A549 (cell line): ENCODE measurements at regions not wholly inside any gene's neighbourhood (a gene's known extent, or its start where the extent isn't known, plus 50 kb on each side); places are given as distances from the start of the nearest gene placed in this dataset.

Source experiments
- ATAC-seq, 2 experiments: fragments of 200-7000 bp in 1 of 2; fragments of >200 bp in 1 of 2; cut with Nextera tagmentation in 1 of 2; cut with Tn5 transposase in 1 of 2; 3 replicates each; pipeline versions ENCODE4 v1.8.0 to v1.9.1; 2018 to 2020; ENCODE audit warnings: mild to moderate bottlenecking in 1 of 2, moderate library complexity in 1 of 2
- CTCF ChIA-PET: fragments of 300-600 bp; sonication (Branson Sonifier 250); formaldehyde crosslinking; extraction: SDS; loops from one replicate; lab custom pipeline; 2021; ENCODE audit warnings: antibody characterized with exemption, inconsistent platforms; lab: Yijun Ruan, JAX
- POLR2A ChIA-PET: fragments of 350-600 bp; formaldehyde crosslinking; extraction: SDS; loops from one replicate; lab custom pipeline; 2021; ENCODE audit warnings: antibody characterized with exemption, inconsistent platforms; lab: Yijun Ruan, JAX
- DNase-seq, 2 experiments: peaks; one replicate each; pipeline versions ENCODE4 v3.0.0 to v3.0.0-alpha.2; 2011 to 2016; ENCODE audit warnings: low read depth in 1 of 2, low spot score in 1 of 2
- FAIRE-seq: peaks from 2 replicates; lab custom pipeline; 2011; peaks lifted over from hg19 to GRCh38; lab: Jason Lieb, UNC
- H3K27ac ChIP-seq, 2 experiments: fragments of >200 bp; sonication (Bioruptor Twin); formaldehyde crosslinking; 3 replicates each; pipeline ENCODE4 v1.5.1; 2016 to 2017
- H3K4me1 ChIP-seq: fragments of >200 bp; sonication (Bioruptor Twin); formaldehyde crosslinking; 3 replicates; pipeline ENCODE4 v1.6.1; 2016
- H3K4me2 ChIP-seq: fragments of >200 bp; sonication (Bioruptor Twin); formaldehyde crosslinking; 3 replicates; pipeline ENCODE4 v1.6.1; 2016
- H3K4me3 ChIP-seq: fragments of >200 bp; sonication (Bioruptor Twin); formaldehyde crosslinking; 3 replicates; pipeline ENCODE4 v1.5.1; 2016
- H3K9me3 ChIP-seq: fragments of >200 bp; sonication (Bioruptor Twin); formaldehyde crosslinking; 3 replicates; pipeline ENCODE4 v1.6.1; 2016
- CEBPB ChIP-seq, 2 experiments: fragments of >200 bp in 1 of 2; sonication (Bioruptor Twin) in 1 of 2; formaldehyde crosslinking in 1 of 2; IDR thresholded peaks; 2 replicates each; pipeline ENCODE4 v1.6.1; 2012 to 2016
- CHD2 ChIP-seq: fragments of 150-350 bp; IDR thresholded peaks from 2 replicates; pipeline ENCODE4 v1.6.1; 2014; ENCODE audit warnings: low read length; ENCODE audit not compliant: partially characterized antibody
- EHF ChIP-seq: fragments of 250-450 bp; sonication (Bioruptor Pico); IDR thresholded peaks from 2 replicates; pipeline ENCODE4 v1.5.0; 2020; ENCODE audit warnings: mild to moderate bottlenecking
- FOSL2 ChIP-seq, 2 experiments: fragments of 450-650 bp in 1 of 2; fragments of >200 bp in 1 of 2; sonication (Bioruptor Twin) in 1 of 2; formaldehyde crosslinking; IDR thresholded peaks; 2 replicates each; pipeline versions ENCODE4 v1.5.0 to v1.6.1; 2016 to 2020; ENCODE audit warnings: mild to moderate bottlenecking in 1 of 2, moderate library complexity in 1 of 2
- GATA3 ChIP-seq: IDR thresholded peaks from 2 replicates; pipeline ENCODE4 v1.6.1; 2012; ENCODE audit warnings: borderline replicate concordance
- HEYL ChIP-seq: fragments of 250-450 bp; sonication (Bioruptor Pico); IDR thresholded peaks from 2 replicates; pipeline ENCODE4 v1.8.0; 2021; ENCODE audit warnings: mild to moderate bottlenecking, moderate library complexity
- HOXA7 ChIP-seq: fragments of 250-450 bp; sonication (Bioruptor Pico); IDR thresholded peaks from 2 replicates; pipeline ENCODE4 v1.5.0; 2020; ENCODE audit warnings: mild to moderate bottlenecking, moderate library complexity
- JUN ChIP-seq, 2 experiments: fragments of >200 bp; sonication (Bioruptor Twin); formaldehyde crosslinking; IDR thresholded peaks; 2 replicates in 1 of 2; 3 replicates in 1 of 2; pipeline ENCODE4 v1.6.1; 2016 to 2017
- KDM1A ChIP-seq: fragments of 200-600 bp; sonication (generic); IDR thresholded peaks from 2 replicates; pipeline ENCODE4 v1.6.1; 2016; ENCODE audit warnings: low read depth, mild to moderate bottlenecking
- MAFK ChIP-seq: fragments of 450-650 bp; IDR thresholded peaks from 2 replicates; pipeline ENCODE4 v1.6.1; 2014; ENCODE audit not compliant: partially characterized antibody
- MYC ChIP-seq: IDR thresholded peaks from 2 replicates; pipeline ENCODE4 v1.6.1; 2012; ENCODE audit warnings: mild to moderate bottlenecking, inconsistent platforms, low read length, improper control_type of control experiment, borderline replicate concordance
- PHF8 ChIP-seq: fragments of 200-600 bp; sonication (generic); IDR thresholded peaks from 2 replicates; pipeline ENCODE4 v1.6.1; 2016; ENCODE audit warnings: low read depth, mild to moderate bottlenecking, antibody characterized with exemption, moderate library complexity, borderline replicate concordance
- RARB ChIP-seq: fragments of 250-450 bp; sonication (Bioruptor Pico); IDR thresholded peaks from 2 replicates; pipeline ENCODE4 v1.8.0; 2021; ENCODE audit warnings: mild to moderate bottlenecking, moderate library complexity
- RFX5 ChIP-seq: fragments of 450-650 bp; IDR thresholded peaks from 2 replicates; pipeline ENCODE4 v1.7.1; 2014; ENCODE audit warnings: antibody characterized with exemption, mild to moderate bottlenecking, moderate library complexity
- RNF2 ChIP-seq: fragments of 200-600 bp; sonication (generic); IDR thresholded peaks from 2 replicates; pipeline ENCODE4 v1.6.1; 2016; ENCODE audit warnings: low read depth, mild to moderate bottlenecking, antibody characterized with exemption, moderate library complexity, borderline replicate concordance
- SREBF2 ChIP-seq: fragments of 450-650 bp; IDR thresholded peaks from 2 replicates; pipeline ENCODE4 v1.6.1; 2014; ENCODE audit warnings: mild to moderate bottlenecking, moderate library complexity
- TFCP2L1 ChIP-seq: fragments of 250-450 bp; sonication (Bioruptor Pico); IDR thresholded peaks from 2 replicates; pipeline ENCODE4 v1.5.0; 2021; ENCODE audit warnings: mild to moderate bottlenecking
- ZFP36 ChIP-seq: fragments of 450-650 bp; IDR thresholded peaks from 2 replicates; pipeline ENCODE4 v1.6.1; 2014; ENCODE audit warnings: borderline replicate concordance; ENCODE audit not compliant: partially characterized antibody
- ZNF302 ChIP-seq: fragments of 250-450 bp; sonication (Bioruptor Pico); IDR thresholded peaks from 2 replicates; pipeline ENCODE4 v1.9.0; 2021; ENCODE audit warnings: inconsistent platforms, mild to moderate bottlenecking, moderate library complexity
- WGBS: methylation state at CpG from one replicate; pipeline ENCODE4 v1.1.6; 2017; ENCODE audit errors: missing lambda C conversion rate; 5-methylcytosine and 5-hydroxymethylcytosine counted together
- TF ChIP-seq, protein P1 (sequence below): fragments of 450-650 bp; IDR thresholded peaks from 2 replicates; pipeline ENCODE4 v1.6.1; 2014; ENCODE audit warnings: antibody characterized with exemption
- TF ChIP-seq, protein P2 (sequence below): IDR thresholded peaks from 2 replicates; pipeline ENCODE4 v1.6.1; 2012
- TF ChIP-seq, protein P3 (sequence below): fragments of >200 bp; sonication (Bioruptor Twin); formaldehyde crosslinking; IDR thresholded peaks from 2 replicates; pipeline ENCODE4 v1.6.1; 2016

DNA sequence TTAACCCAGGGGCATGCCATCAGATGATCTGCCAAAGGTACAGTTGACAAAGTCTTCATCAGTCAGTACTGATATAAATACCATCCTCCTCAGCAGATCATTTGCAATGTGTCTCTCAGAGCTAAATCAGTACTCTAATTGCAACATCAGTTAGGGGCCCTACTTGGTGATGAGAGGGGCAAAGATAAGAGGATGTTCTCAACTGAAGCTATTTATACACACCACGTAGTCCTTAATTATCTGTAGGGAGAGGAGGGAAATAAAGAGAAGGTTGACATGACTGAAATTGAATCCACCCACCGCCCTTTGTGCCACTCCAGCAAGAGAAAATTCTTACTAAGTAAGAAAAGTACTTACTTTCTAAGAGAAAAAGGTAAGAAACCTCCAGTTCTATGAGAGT lies 157.8 kb upstream of the NUDT4 start (continued):
- TF ChIP-seq, protein P1, sequence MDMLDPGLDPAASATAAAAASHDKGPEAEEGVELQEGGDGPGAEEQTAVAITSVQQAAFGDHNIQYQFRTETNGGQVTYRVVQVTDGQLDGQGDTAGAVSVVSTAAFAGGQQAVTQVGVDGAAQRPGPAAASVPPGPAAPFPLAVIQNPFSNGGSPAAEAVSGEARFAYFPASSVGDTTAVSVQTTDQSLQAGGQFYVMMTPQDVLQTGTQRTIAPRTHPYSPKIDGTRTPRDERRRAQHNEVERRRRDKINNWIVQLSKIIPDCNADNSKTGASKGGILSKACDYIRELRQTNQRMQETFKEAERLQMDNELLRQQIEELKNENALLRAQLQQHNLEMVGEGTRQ, result no peak
- TF ChIP-seq HOXA7 (CRISPR knock-in tag), result no peak

DNA sequence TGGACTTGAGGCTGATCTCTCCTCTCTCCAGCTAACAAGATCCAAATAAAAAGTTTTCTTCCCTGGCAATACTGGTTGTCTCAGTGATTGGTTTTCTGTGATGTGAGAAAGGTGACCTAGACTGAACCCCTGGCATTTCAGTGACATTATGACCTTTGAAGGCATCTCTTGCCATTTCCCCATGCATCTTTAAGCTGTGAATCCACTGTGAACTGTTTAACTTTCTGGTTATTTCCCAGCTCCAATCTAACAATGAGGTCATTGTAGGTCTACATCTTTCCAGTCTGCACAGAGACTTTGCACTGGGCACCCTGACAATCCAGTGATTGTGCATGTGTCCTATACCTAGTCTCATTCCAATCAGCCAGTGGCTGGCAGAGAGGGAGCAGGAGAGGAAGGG lies 155.9 kb upstream of the NUDT4 start:
- DNase-seq (no peak), FAIRE-seq (no peak), ATAC-seq (no peak)
- no peaks in the 10 kb centered on the region for H3K4me1 ChIP-seq
- H3K4me2 ChIP-seq, result no peak overlapping the region
- ChIA-PET CTCF (interaction anchor here (1.1 kb wide), 1 partner anchor 83 kb away, joined by 3 read pairs; no protein-coding TSS in a partner anchor), POLR2A (no interaction called here)
- H3K27ac ChIP-seq, result no peak overlapping the region
- H3K9me3 ChIP-seq, result no peaks in the 10 kb centered on the region
- TF ChIP-seq KDM1A, result no peak
- no peak overlapping the region for H3K4me3 ChIP-seq

DNA sequence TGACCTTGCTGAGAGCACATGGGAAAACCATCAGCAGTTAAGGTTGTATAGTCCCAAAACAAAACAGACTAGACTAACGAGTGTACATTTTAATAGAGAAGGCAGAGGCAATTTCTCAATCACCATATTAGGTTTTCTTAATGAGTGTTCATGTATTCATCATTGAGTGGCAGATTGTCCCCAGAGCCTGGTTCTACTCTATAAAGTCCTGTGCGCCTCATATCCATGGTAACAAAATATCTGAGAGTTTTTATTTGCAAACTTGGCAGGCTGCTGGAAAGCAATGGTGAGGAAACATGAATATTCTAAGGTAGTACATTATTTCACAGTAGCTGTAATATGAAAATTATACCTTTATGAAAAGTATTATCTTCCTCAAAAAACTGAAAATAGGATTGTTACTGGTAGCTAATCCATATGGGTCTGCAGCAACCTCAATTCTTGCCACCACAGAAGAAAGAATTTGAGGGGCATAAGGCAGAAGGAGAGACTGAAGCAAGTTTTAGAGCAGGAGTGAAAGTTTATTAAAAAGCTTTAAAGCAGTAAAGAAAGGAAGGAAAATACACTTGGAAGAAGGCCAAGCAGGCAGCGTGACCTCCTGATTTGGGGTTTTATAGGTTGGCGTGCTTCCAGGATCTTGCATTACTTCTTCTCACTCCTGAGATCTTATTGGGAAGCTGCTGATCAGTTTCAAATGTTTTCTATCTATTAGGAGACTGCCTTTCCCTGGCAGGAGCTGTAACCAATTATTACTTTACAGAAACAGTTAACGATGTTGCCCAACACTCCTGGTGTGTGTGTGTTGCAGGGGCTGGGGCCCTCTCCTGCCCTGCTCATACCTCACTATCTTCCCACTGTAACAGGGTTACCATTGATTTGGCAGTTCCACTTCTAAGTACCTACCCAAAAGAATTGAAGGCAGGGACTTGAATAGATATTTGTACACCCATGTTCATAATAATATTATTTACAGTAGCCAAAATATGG lies 154.0 kb upstream of the NUDT4 start:
- H3K4me2 ChIP-seq, result no peak overlapping the region
- no peak for TF ChIP-seq PHF8
- TF ChIP-seq JUN (IDR thresholded peaks at IDR 0.05), result no peak
- no peak for TF ChIP-seq EHF (CRISPR knock-in tag)
- TF ChIP-seq, protein P2, sequence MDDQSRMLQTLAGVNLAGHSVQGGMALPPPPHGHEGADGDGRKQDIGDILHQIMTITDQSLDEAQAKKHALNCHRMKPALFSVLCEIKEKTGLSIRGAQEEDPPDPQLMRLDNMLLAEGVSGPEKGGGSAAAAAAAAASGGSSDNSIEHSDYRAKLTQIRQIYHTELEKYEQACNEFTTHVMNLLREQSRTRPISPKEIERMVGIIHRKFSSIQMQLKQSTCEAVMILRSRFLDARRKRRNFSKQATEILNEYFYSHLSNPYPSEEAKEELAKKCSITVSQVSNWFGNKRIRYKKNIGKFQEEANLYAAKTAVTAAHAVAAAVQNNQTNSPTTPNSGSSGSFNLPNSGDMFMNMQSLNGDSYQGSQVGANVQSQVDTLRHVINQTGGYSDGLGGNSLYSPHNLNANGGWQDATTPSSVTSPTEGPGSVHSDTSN, result no peak
- TF ChIP-seq RFX5, result no peak
- TF ChIP-seq HEYL (CRISPR knock-in tag), result no peak
- no peak for TF ChIP-seq TFCP2L1
- no peak for TF ChIP-seq CHD2
- TF ChIP-seq CEBPB (IDR thresholded peaks at IDR 0.05), result no peak
- TF ChIP-seq RARB, result no peak
- TF ChIP-seq GATA3, result no peak
- TF ChIP-seq, protein P3, sequence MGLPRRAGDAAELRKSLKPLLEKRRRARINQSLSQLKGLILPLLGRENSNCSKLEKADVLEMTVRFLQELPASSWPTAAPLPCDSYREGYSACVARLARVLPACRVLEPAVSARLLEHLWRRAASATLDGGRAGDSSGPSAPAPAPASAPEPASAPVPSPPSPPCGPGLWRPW, result no peak
- no peak for TF ChIP-seq ZNF302 (CRISPR knock-in tag)
- no peak for TF ChIP-seq MYC
- TF ChIP-seq SREBF2, result no peak
- no peak for TF ChIP-seq RNF2
- TF ChIP-seq ZFP36, result no peak
- no peak for TF ChIP-seq FOSL2 (IDR thresholded peaks at IDR 0.05)
- no peak for TF ChIP-seq FOSL2 (CRISPR knock-in tag; IDR thresholded peaks at IDR 0.05)
- TF ChIP-seq MAFK, result no peak
- no peak overlapping the region for H3K27ac ChIP-seq
- FAIRE-seq (no peak), ATAC-seq (no peak), DNase-seq (no peak)
- no peak overlapping the region for H3K4me3 ChIP-seq
- CTCF ChIA-PET, result interaction anchor here (0.9 kb wide), 1 partner anchor 12 kb away, joined by 3 read pairs; no protein-coding TSS in a partner anchor
- H3K9me3 ChIP-seq, result no peaks in the 10 kb centered on the region
- POLR2A ChIA-PET, result interaction anchor here (0.6 kb wide), 1 partner anchor 236 kb away, joined by 5 read pairs; no protein-coding TSS in a partner anchor
- WGBS, result 73% methylated on average over 5 of the region's 5 CpGs
- H3K4me1 ChIP-seq, result no peaks in the 10 kb centered on the region
